ENCODE measurements at regions not wholly inside any gene's neighbourhood (a gene's known extent, or its start where the extent isn't known, plus 50 kb on each side); places are given as distances from the start of the nearest gene placed in this dataset.

- Histone ChIP-seq H3K27ac (ENCODE audit: low read depth in 1 of 2, low read length in 2 of 2) (no peak overlapping the region), H3K9ac (ENCODE audit: insufficient read depth, low read length, poor library complexity, severe bottlenecking) (no peak overlapping the region), H2AFZ (ENCODE audit: insufficient read depth, low read depth, low read length, poor library complexity, severe bottlenecking) (no peak overlapping the region), H3K4me2 (replicated peaks; ENCODE audit: extremely low read depth, low read length, poor library complexity, severe bottlenecking) (no peak overlapping the region), H3K79me2 (ENCODE audit: insufficient read depth, low read length) (no peaks in the 10 kb centered on the region), H3K27me3 (ENCODE audit: control insufficient read depth in 2 of 2, insufficient read depth in 2 of 2, low read length in 2 of 2) (peaks cover 0 to 9% of the 10 kb centered on the region in 2 donors), H3K4me3 (replicated peaks in 1 of 3; ENCODE audit: low read depth in 2 of 3, low read length in 3 of 3) (no peak overlapping the region), H3K36me3 (replicated peaks in 1 of 2; ENCODE audit: control insufficient read depth in 1 of 2, insufficient read depth in 2 of 2, low read length in 2 of 2) (no peaks in the 10 kb centered on the region), H3K4me1 (ENCODE audit: control insufficient read depth in 1 of 2, insufficient read depth in 2 of 2, low read length in 2 of 2) (no peaks in the 10 kb centered on the region), H4K20me1 (ENCODE audit: insufficient read depth, low read length) (no peaks in the 10 kb centered on the region), H3K9me3 (replicated peaks in 1 of 2; ENCODE audit: control insufficient read depth in 1 of 2, insufficient read depth in 1 of 2, low read length in 2 of 2) (peaks cover 17 to 20% of the 10 kb centered on the region in 2 donors)
- Mint-ChIP-seq H3K27ac (no peak overlapping the region), H3K4me3 (no peak overlapping the region), H3K36me3 (no peaks in the 10 kb centered on the region), H3K27me3 (ENCODE audit: low read depth in 3 of 3) (peaks cover 7 to 17% (median 11%) of the 10 kb centered on the region in 3 donors), H3K9me3 (peaks cover 14 to 26% (median 24%) of the 10 kb centered on the region in 7 donors), H3K4me1 (peaks cover 9% of the 10 kb centered on the region)
- intact Hi-C loops (cut with micrococcal nuclease) = loop anchor here (1.0 to 2.0 kb wide), 2 partner anchors 152 to 153 kb away; no protein-coding TSS in a partner anchor
- 76% methylated on average over 4 of the region's 4 CpGs for WGBS (ENCODE audit: insufficient coverage)
- TF ChIP-seq, protein P1, sequence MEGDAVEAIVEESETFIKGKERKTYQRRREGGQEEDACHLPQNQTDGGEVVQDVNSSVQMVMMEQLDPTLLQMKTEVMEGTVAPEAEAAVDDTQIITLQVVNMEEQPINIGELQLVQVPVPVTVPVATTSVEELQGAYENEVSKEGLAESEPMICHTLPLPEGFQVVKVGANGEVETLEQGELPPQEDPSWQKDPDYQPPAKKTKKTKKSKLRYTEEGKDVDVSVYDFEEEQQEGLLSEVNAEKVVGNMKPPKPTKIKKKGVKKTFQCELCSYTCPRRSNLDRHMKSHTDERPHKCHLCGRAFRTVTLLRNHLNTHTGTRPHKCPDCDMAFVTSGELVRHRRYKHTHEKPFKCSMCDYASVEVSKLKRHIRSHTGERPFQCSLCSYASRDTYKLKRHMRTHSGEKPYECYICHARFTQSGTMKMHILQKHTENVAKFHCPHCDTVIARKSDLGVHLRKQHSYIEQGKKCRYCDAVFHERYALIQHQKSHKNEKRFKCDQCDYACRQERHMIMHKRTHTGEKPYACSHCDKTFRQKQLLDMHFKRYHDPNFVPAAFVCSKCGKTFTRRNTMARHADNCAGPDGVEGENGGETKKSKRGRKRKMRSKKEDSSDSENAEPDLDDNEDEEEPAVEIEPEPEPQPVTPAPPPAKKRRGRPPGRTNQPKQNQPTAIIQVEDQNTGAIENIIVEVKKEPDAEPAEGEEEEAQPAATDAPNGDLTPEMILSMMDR (IDR thresholded peaks at IDR 0.05) = no peak
- DNase-seq = no peak
Observed at GRCh38 chr7:155191901-155192478, 105.7 kb upstream of the INSIG1 start.

DNA sequence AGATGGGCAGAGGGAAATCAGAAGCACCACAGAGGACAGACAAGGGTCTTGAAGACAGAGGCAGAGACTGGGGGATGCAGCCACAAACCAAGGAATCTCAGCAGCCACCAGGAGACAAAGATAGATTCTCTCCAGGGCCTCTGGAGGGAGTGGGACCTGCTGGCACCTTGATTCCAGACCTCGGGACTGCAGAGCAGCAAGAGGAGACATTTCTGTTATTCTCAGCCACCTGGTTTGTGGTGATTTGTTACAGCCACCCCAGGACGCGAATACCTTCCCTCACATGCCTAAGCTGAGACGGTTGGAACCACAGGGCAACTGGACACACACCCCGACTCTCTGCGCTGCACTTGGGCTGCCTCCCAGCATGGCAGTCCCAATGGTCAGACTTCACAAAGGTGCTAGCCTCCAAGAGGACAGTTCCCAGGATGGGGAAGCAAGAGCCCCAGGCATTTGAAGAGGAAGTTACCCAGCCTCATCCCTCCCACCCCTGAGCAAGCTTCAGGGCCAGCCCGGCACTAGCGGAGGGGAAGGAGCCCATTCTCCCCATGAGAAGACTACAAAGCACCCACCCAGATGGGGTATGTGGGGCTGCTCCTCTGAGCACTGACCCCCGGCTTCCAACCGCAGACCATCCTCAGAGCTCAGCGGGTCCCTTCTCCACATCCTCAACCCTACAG is 104.6 kb upstream of the INSIG1 start:
- no peak overlapping the region for H2AFZ ChIP-seq (ENCODE audit: insufficient read depth, low read depth, low read length, poor library complexity, severe bottlenecking)
- peaks cover 0 to 9% of the 10 kb centered on the region in 2 donors for H3K27me3 ChIP-seq (ENCODE audit: control insufficient read depth in 2 of 2, insufficient read depth in 2 of 2, low read length in 2 of 2)
- peaks cover 7 to 17% (median 11%) of the 10 kb centered on the region in 3 donors for H3K27me3 Mint-ChIP-seq (ENCODE audit: low read depth in 3 of 3)
- H3K4me1 ChIP-seq (ENCODE audit: control insufficient read depth in 1 of 2, insufficient read depth in 2 of 2, low read length in 2 of 2) = no peaks in the 10 kb centered on the region
- H3K36me3 ChIP-seq (replicated peaks in 1 of 2; ENCODE audit: control insufficient read depth in 1 of 2, insufficient read depth in 2 of 2, low read length in 2 of 2) = no peaks in the 10 kb centered on the region
- H3K27ac ChIP-seq (ENCODE audit: low read depth in 1 of 2, low read length in 2 of 2) = no peak overlapping the region
- peak overlapping the region in 1 of 7 donors; percentile 60 for H3K27ac Mint-ChIP-seq
- H3K36me3 Mint-ChIP-seq = no peaks in the 10 kb centered on the region
- WGBS (ENCODE audit: insufficient coverage) = 100% methylated on average over 5 of the region's 11 CpGs
- no peaks in the 10 kb centered on the region for H4K20me1 ChIP-seq (ENCODE audit: insufficient read depth, low read length)
- H3K4me3 ChIP-seq (replicated peaks in 1 of 3; ENCODE audit: low read depth in 2 of 3, low read length in 3 of 3) = no peak overlapping the region
- intact Hi-C loops (cut with micrococcal nuclease) = loop anchor here in 1 of 2 donors (2.0 kb wide), 1 partner anchor 152 kb away; no protein-coding TSS in a partner anchor
- H3K9me3 Mint-ChIP-seq = peaks cover 10 to 25% (median 20%) of the 10 kb centered on the region in 7 donors
- peak in 2 of 3 donors; percentile 20 to 48 for DNase-seq
- H3K4me2 ChIP-seq (replicated peaks; ENCODE audit: extremely low read depth, low read length, poor library complexity, severe bottlenecking) = no peak overlapping the region
- no peak overlapping the region for H3K4me3 Mint-ChIP-seq
- H3K79me2 ChIP-seq (ENCODE audit: insufficient read depth, low read length) = no peaks in the 10 kb centered on the region
- peaks cover 9% of the 10 kb centered on the region for H3K4me1 Mint-ChIP-seq
- peaks cover 14 to 16% of the 10 kb centered on the region in 2 donors for H3K9me3 ChIP-seq (replicated peaks in 1 of 2; ENCODE audit: control insufficient read depth in 1 of 2, insufficient read depth in 1 of 2, low read length in 2 of 2)
- TF ChIP-seq, protein P1 (IDR thresholded peaks at IDR 0.05) = no peak
- no peak overlapping the region for H3K9ac ChIP-seq (ENCODE audit: insufficient read depth, low read length, poor library complexity, severe bottlenecking)
